ENCODE measurements at regions not wholly inside any gene's neighbourhood (a gene's known extent, or its start where the extent isn't known, plus 50 kb on each side); places are given as distances from the start of the nearest gene placed in this dataset.

DNA sequence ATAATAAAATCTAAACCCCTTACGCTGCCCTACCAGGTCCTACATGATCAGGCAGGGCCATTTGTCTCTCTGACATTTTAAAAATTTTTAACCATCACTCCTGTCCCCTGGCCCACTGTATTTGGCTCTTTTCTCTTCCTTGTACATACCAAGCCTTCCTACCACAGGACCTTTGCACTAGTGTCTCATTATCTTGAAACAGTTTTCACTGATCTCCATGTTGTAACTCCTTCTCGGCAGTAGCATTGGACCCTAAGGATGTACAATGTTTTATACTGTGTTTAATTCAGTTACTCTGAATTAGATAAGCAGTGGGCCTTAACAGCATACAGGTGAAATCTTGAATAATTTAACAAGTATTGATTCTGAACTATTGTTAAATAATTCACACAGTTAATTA lies 330.7 kb downstream of the UTRN start:
- Histone ChIP-seq H3K4me3 (ENCODE audit: low read depth in 1 of 2, low read length in 2 of 2) (no peak overlapping the region), H3K27ac (ENCODE audit: low read depth in 2 of 2, low read length in 1 of 2) (no peak overlapping the region), H3K36me3 (ENCODE audit: control insufficient read depth in 2 of 2, insufficient read depth in 2 of 2, low read length in 1 of 2) (no peaks in the 10 kb centered on the region), H3K9me3 (ENCODE audit: control insufficient read depth in 2 of 2, insufficient read depth in 1 of 2, low read depth in 1 of 2, low read length in 1 of 2) (no peaks in the 10 kb centered on the region), H3K27me3 (ENCODE audit: control insufficient read depth in 1 of 2, insufficient read depth in 2 of 2, low read length in 2 of 2) (no peaks in the 10 kb centered on the region), H3K4me1 (ENCODE audit: control insufficient read depth in 2 of 2, insufficient read depth in 2 of 2, low read length in 1 of 2) (no peaks in the 10 kb centered on the region)
- 98 to 100% methylated on average over 2 of the region's 2 CpGs for WGBS, 2 donors

DNA sequence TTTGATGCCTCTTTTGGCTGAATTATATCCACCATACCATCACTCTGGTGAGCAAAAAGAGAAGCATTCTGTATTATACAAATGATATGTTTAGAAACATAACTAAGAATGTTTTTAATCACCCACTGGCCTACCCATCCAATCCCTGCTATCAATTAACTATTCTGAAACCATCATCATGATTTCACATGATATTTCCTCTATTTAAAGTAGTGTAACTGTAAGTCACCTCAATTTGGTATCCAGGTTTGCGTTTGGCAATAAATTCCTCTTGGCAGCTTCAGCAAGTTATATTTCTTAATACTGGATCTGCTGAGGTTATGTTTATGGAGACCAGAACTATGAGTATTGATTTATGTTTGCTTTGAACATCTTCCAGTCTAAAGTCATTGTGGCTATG lies 332.1 kb downstream of the UTRN start:
- 75 to 84% methylated on average over 1 of the region's 1 CpG for WGBS, 2 donors
- Histone ChIP-seq H3K4me3 (ENCODE audit: low read depth in 1 of 2, low read length in 2 of 2) (no peak overlapping the region), H3K27me3 (ENCODE audit: control insufficient read depth in 1 of 2, insufficient read depth in 2 of 2, low read length in 2 of 2) (no peaks in the 10 kb centered on the region), H3K36me3 (ENCODE audit: control insufficient read depth in 2 of 2, insufficient read depth in 2 of 2, low read length in 1 of 2) (no peaks in the 10 kb centered on the region), H3K9me3 (ENCODE audit: control insufficient read depth in 2 of 2, insufficient read depth in 1 of 2, low read depth in 1 of 2, low read length in 1 of 2) (no peaks in the 10 kb centered on the region), H3K4me1 (ENCODE audit: control insufficient read depth in 2 of 2, insufficient read depth in 2 of 2, low read length in 1 of 2) (no peaks in the 10 kb centered on the region), H3K27ac (ENCODE audit: low read depth in 2 of 2, low read length in 1 of 2) (no peak overlapping the region)

DNA sequence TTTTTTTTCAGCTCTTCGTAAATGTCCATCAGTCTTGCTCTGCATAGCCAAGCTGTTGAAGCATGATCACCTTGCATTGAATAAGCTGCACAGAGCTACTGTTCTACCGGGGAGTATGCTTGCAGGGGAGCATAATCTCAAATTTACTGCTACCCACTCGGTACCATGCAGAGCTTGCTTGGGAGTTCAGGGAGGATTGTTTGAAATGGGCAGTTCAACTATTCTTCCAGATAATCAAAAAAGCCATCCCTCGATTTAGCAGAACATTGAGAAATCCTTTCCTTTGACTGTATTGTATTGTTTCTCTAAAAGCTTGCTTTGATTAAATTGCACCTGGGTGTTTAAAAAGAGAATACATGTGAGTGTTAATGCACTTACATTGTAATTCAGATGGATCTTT lies 332.6 kb downstream of the UTRN start:
- Histone ChIP-seq H3K4me3 (ENCODE audit: low read depth in 1 of 2, low read length in 2 of 2) (no peak overlapping the region), H3K27ac (ENCODE audit: low read depth in 2 of 2, low read length in 1 of 2) (no peak overlapping the region), H3K36me3 (ENCODE audit: control insufficient read depth in 2 of 2, insufficient read depth in 2 of 2, low read length in 1 of 2) (no peaks in the 10 kb centered on the region), H3K27me3 (ENCODE audit: control insufficient read depth in 1 of 2, insufficient read depth in 2 of 2, low read length in 2 of 2) (no peaks in the 10 kb centered on the region), H3K4me1 (ENCODE audit: control insufficient read depth in 2 of 2, insufficient read depth in 2 of 2, low read length in 1 of 2) (no peaks in the 10 kb centered on the region), H3K9me3 (ENCODE audit: control insufficient read depth in 2 of 2, insufficient read depth in 1 of 2, low read depth in 1 of 2, low read length in 1 of 2) (no peaks in the 10 kb centered on the region)
- 90% methylated on average over 4 of the region's 4 CpGs for WGBS, 2 donors

- WGBS, 2 donors, result 79 to 96% methylated on average over 2 of the region's 2 CpGs
- no peak overlapping the region for H3K4me3 ChIP-seq (ENCODE audit: low read depth in 1 of 2, low read length in 2 of 2)
- H3K27me3 ChIP-seq (ENCODE audit: control insufficient read depth in 1 of 2, insufficient read depth in 2 of 2, low read length in 2 of 2), result no peaks in the 10 kb centered on the region
- no peaks in the 10 kb centered on the region for H3K9me3 ChIP-seq (ENCODE audit: control insufficient read depth in 2 of 2, insufficient read depth in 1 of 2, low read depth in 1 of 2, low read length in 1 of 2)
- no peak overlapping the region for H3K27ac ChIP-seq (ENCODE audit: low read depth in 2 of 2, low read length in 1 of 2)
- no peaks in the 10 kb centered on the region for H3K4me1 ChIP-seq (ENCODE audit: control insufficient read depth in 2 of 2, insufficient read depth in 2 of 2, low read length in 1 of 2)
- H3K36me3 ChIP-seq (ENCODE audit: control insufficient read depth in 2 of 2, insufficient read depth in 2 of 2, low read length in 1 of 2), result no peaks in the 10 kb centered on the region
Observed at GRCh38 chr6:144619966-144620365, 334.8 kb downstream of the UTRN start.

DNA sequence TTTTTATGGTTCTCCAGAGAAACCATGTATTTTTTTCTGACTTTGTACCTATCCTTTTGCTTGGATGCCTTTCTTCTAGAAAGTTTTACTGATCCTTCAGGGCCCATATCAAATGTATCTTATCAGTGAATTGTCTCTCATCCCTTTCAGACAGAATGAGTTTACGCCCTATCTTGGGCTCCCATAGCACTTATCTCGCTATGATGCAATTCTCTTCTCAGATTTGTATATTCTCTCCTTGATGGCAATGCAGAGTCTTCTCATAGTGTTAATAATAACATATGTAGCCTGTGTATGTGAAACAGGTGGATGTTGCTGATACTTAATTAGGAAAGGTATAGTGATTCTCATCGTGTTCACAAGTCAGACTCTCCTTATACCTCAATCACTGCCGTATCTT lies 336.2 kb downstream of the UTRN start:
- Histone ChIP-seq H3K9me3 (ENCODE audit: control insufficient read depth in 2 of 2, insufficient read depth in 1 of 2, low read depth in 1 of 2, low read length in 1 of 2) (no peaks in the 10 kb centered on the region), H3K27me3 (ENCODE audit: control insufficient read depth in 1 of 2, insufficient read depth in 2 of 2, low read length in 2 of 2) (no peaks in the 10 kb centered on the region), H3K4me1 (ENCODE audit: control insufficient read depth in 2 of 2, insufficient read depth in 2 of 2, low read length in 1 of 2) (no peaks in the 10 kb centered on the region), H3K36me3 (ENCODE audit: control insufficient read depth in 2 of 2, insufficient read depth in 2 of 2, low read length in 1 of 2) (no peaks in the 10 kb centered on the region), H3K4me3 (ENCODE audit: low read depth in 1 of 2, low read length in 2 of 2) (no peak overlapping the region), H3K27ac (ENCODE audit: low read depth in 2 of 2, low read length in 1 of 2) (no peak overlapping the region)
- 95 to 96% methylated on average over 4 of the region's 4 CpGs for WGBS, 2 donors

DNA sequence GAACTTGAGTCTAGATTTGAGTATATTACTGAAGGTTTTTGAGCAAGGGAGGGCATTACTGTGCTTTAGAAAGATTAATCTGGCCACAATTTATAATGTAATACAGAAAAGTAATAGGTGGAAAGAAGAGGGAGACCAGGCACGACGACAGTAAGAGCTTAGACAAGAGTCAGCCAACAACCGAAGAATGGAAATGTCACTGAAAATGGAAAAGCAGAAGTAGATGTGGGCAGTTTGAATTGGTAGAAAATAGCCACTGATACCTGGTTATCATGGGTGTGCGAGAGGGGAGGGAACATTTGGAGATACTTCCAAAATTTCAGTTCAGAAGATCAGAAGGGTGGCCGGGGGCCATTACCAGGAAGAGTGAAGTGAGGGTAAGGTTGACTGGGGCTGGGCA lies 339.1 kb downstream of the UTRN start:
- H3K27ac ChIP-seq (ENCODE audit: low read depth in 2 of 2, low read length in 1 of 2), result no peak overlapping the region
- WGBS, 2 donors, result 76 to 88% methylated on average over 5 of the region's 5 CpGs

GRCh38 chr6:144624716-144625115 lies 339.6 kb downstream of the UTRN start:
- H3K9me3 ChIP-seq (ENCODE audit: control insufficient read depth in 2 of 2, insufficient read depth in 1 of 2, low read depth in 1 of 2, low read length in 1 of 2), result no peaks in the 10 kb centered on the region
- 76 to 85% methylated on average over 4 of the region's 4 CpGs for WGBS, 2 donors
- no peaks in the 10 kb centered on the region for H3K4me1 ChIP-seq (ENCODE audit: control insufficient read depth in 2 of 2, insufficient read depth in 2 of 2, low read length in 1 of 2)
- H3K36me3 ChIP-seq (ENCODE audit: control insufficient read depth in 2 of 2, insufficient read depth in 2 of 2, low read length in 1 of 2), result no peaks in the 10 kb centered on the region
- no peak overlapping the region for H3K27ac ChIP-seq (ENCODE audit: low read depth in 2 of 2, low read length in 1 of 2)
- H3K27me3 ChIP-seq (ENCODE audit: control insufficient read depth in 1 of 2, insufficient read depth in 2 of 2, low read length in 2 of 2), result no peaks in the 10 kb centered on the region
- no peak overlapping the region for H3K4me3 ChIP-seq (ENCODE audit: low read depth in 1 of 2, low read length in 2 of 2)

More for the DNA sequence above, 339.1 kb downstream of the UTRN start:
- no peaks in the 10 kb centered on the region for H3K36me3 ChIP-seq (ENCODE audit: control insufficient read depth in 2 of 2, insufficient read depth in 2 of 2, low read length in 1 of 2)
- H3K27me3 ChIP-seq (ENCODE audit: control insufficient read depth in 1 of 2, insufficient read depth in 2 of 2, low read length in 2 of 2), result no peaks in the 10 kb centered on the region
- H3K9me3 ChIP-seq (ENCODE audit: control insufficient read depth in 2 of 2, insufficient read depth in 1 of 2, low read depth in 1 of 2, low read length in 1 of 2), result no peaks in the 10 kb centered on the region
- no peaks in the 10 kb centered on the region for H3K4me1 ChIP-seq (ENCODE audit: control insufficient read depth in 2 of 2, insufficient read depth in 2 of 2, low read length in 1 of 2)
- H3K4me3 ChIP-seq (ENCODE audit: low read depth in 1 of 2, low read length in 2 of 2), result no peak overlapping the region

GRCh38 chr6:144630857-144631256 lies 345.7 kb downstream of the UTRN start:
- Histone ChIP-seq H3K4me1 (ENCODE audit: control insufficient read depth in 2 of 2, insufficient read depth in 2 of 2, low read length in 1 of 2) (no peaks in the 10 kb centered on the region), H3K36me3 (ENCODE audit: control insufficient read depth in 2 of 2, insufficient read depth in 2 of 2, low read length in 1 of 2) (no peaks in the 10 kb centered on the region), H3K4me3 (ENCODE audit: low read depth in 1 of 2, low read length in 2 of 2) (no peak overlapping the region), H3K9me3 (ENCODE audit: control insufficient read depth in 2 of 2, insufficient read depth in 1 of 2, low read depth in 1 of 2, low read length in 1 of 2) (no peaks in the 10 kb centered on the region), H3K27me3 (ENCODE audit: control insufficient read depth in 1 of 2, insufficient read depth in 2 of 2, low read length in 2 of 2) (no peaks in the 10 kb centered on the region), H3K27ac (ENCODE audit: low read depth in 2 of 2, low read length in 1 of 2) (no peak overlapping the region)
- 100% methylated on average over 1 of the region's 1 CpG for WGBS, 2 donors

DNA sequence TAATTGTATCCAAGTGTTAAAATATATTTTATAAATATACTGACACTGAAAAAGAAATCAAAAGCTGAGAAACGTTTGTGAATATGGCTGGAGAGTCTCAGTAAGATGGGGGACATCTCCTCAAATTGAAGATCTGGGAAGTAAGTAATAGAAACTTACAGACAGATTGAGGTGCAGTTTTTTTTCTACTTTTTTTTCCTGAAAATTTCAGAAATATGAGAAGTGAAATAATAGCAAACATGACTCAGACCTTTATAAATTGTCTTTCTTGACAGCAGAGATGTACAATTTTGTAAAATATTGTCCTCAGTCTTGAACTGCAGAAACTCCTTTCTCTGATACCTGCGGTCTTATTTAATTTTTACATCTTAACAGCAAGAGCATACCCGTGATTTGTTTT lies 347.1 kb downstream of the UTRN start:
- Histone ChIP-seq H3K4me1 (ENCODE audit: control insufficient read depth in 2 of 2, insufficient read depth in 2 of 2, low read length in 1 of 2) (no peaks in the 10 kb centered on the region), H3K9me3 (ENCODE audit: control insufficient read depth in 2 of 2, insufficient read depth in 1 of 2, low read depth in 1 of 2, low read length in 1 of 2) (no peaks in the 10 kb centered on the region), H3K36me3 (ENCODE audit: control insufficient read depth in 2 of 2, insufficient read depth in 2 of 2, low read length in 1 of 2) (no peaks in the 10 kb centered on the region), H3K27me3 (ENCODE audit: control insufficient read depth in 1 of 2, insufficient read depth in 2 of 2, low read length in 2 of 2) (no peaks in the 10 kb centered on the region), H3K27ac (ENCODE audit: low read depth in 2 of 2, low read length in 1 of 2) (no peak overlapping the region), H3K4me3 (ENCODE audit: low read depth in 1 of 2, low read length in 2 of 2) (no peak overlapping the region)
- WGBS, 2 donors, result 78 to 84% methylated on average over 3 of the region's 3 CpGs

GRCh38 chr6:144633886-144634285 lies 348.8 kb downstream of the UTRN start:
- no peak overlapping the region for H3K4me3 ChIP-seq (ENCODE audit: low read depth in 1 of 2, low read length in 2 of 2)
- no peaks in the 10 kb centered on the region for H3K4me1 ChIP-seq (ENCODE audit: control insufficient read depth in 2 of 2, insufficient read depth in 2 of 2, low read length in 1 of 2)
- no peak overlapping the region for H3K27ac ChIP-seq (ENCODE audit: low read depth in 2 of 2, low read length in 1 of 2)
- no peaks in the 10 kb centered on the region for H3K9me3 ChIP-seq (ENCODE audit: control insufficient read depth in 2 of 2, insufficient read depth in 1 of 2, low read depth in 1 of 2, low read length in 1 of 2)
- H3K27me3 ChIP-seq (ENCODE audit: control insufficient read depth in 1 of 2, insufficient read depth in 2 of 2, low read length in 2 of 2), result no peaks in the 10 kb centered on the region
- WGBS, 2 donors, result 95 to 97% methylated on average over 4 of the region's 4 CpGs
- no peaks in the 10 kb centered on the region for H3K36me3 ChIP-seq (ENCODE audit: control insufficient read depth in 2 of 2, insufficient read depth in 2 of 2, low read length in 1 of 2)
